Glutamatergic neuron (in vitro differentiated cells): ENCODE measurements at regions not wholly inside any gene's neighbourhood (a gene's known extent, or its start where the extent isn't known, plus 50 kb on each side); places are given as distances from the start of the nearest gene placed in this dataset.
A peak's percentile ranks its signal among the peaks of the same experiment; 100 is the strongest.

Experiments
- DNase-seq: peaks from one replicate; pipeline ENCODE4 v3.0.0; 2022
- H3K27ac Mint-ChIP-seq: one replicate; pipeline ENCODE4 v1.8.0; 2020; ENCODE audit warnings: mild to moderate bottlenecking, mixed read lengths, inconsistent platforms; ENCODE audit not compliant: unreplicated experiment
- H3K27me3 Mint-ChIP-seq: one replicate; pipeline ENCODE4 v1.8.0; 2020; ENCODE audit warnings: mild to moderate bottlenecking, moderate library complexity, mixed read lengths, inconsistent platforms; ENCODE audit not compliant: unreplicated experiment
- H3K36me3 Mint-ChIP-seq: one replicate; pipeline ENCODE4 v1.8.0; 2020; ENCODE audit warnings: mild to moderate bottlenecking, mixed read lengths, inconsistent platforms; ENCODE audit not compliant: unreplicated experiment
- H3K4me1 Mint-ChIP-seq: one replicate; pipeline ENCODE4 v1.8.0; 2020; ENCODE audit warnings: mild to moderate bottlenecking, low read depth, mixed read lengths, inconsistent platforms; ENCODE audit not compliant: unreplicated experiment
- H3K4me3 Mint-ChIP-seq: one replicate; pipeline ENCODE4 v1.8.0; 2020; ENCODE audit warnings: mild to moderate bottlenecking, mixed read lengths, inconsistent platforms; ENCODE audit not compliant: unreplicated experiment
- H3K9me3 Mint-ChIP-seq: one replicate; pipeline ENCODE4 v1.8.0; 2020; ENCODE audit warnings: mild to moderate bottlenecking, moderate library complexity, mixed read lengths, inconsistent platforms; ENCODE audit not compliant: unreplicated experiment
- TF ChIP-seq, protein P1 (sequence below): fragments of 200-600 bp; sonication (generic); IDR thresholded peaks from one replicate; pipeline ENCODE4 v1.5.0; 2021; ENCODE audit not compliant: partially characterized antibody, unreplicated experiment

DNA sequence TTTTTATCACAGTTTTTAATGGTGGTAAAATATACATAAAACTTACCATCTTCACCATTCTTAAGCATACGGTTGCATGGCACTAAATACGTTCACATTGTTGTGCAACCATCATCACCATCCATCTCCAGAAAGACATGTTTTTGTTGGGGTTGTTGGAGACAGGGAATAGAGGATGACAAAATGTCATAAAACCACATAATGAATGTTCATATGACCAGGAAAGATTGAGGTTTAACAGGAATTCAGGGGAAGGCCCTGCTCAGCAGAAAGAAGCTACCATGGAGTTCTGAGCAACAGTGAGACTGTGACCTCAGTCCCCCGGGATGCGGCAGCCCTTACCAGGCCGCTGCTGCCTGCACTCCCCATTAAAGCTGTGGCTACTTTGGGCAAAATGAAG lies 63.9 kb upstream of the TRIM2 start:
- Mint-ChIP-seq H3K27me3 (peaks cover 7% of the 10 kb centered on the region), H3K9me3 (peaks cover 5% of the 10 kb centered on the region), H3K27ac (no peak overlapping the region), H3K4me1 (peaks cover 44% of the 10 kb centered on the region), H3K4me3 (no peak overlapping the region), H3K36me3 (no peaks in the 10 kb centered on the region)
- DNase-seq: peak; percentile 28
- TF ChIP-seq, protein P1, sequence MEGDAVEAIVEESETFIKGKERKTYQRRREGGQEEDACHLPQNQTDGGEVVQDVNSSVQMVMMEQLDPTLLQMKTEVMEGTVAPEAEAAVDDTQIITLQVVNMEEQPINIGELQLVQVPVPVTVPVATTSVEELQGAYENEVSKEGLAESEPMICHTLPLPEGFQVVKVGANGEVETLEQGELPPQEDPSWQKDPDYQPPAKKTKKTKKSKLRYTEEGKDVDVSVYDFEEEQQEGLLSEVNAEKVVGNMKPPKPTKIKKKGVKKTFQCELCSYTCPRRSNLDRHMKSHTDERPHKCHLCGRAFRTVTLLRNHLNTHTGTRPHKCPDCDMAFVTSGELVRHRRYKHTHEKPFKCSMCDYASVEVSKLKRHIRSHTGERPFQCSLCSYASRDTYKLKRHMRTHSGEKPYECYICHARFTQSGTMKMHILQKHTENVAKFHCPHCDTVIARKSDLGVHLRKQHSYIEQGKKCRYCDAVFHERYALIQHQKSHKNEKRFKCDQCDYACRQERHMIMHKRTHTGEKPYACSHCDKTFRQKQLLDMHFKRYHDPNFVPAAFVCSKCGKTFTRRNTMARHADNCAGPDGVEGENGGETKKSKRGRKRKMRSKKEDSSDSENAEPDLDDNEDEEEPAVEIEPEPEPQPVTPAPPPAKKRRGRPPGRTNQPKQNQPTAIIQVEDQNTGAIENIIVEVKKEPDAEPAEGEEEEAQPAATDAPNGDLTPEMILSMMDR: no peak

DNA sequence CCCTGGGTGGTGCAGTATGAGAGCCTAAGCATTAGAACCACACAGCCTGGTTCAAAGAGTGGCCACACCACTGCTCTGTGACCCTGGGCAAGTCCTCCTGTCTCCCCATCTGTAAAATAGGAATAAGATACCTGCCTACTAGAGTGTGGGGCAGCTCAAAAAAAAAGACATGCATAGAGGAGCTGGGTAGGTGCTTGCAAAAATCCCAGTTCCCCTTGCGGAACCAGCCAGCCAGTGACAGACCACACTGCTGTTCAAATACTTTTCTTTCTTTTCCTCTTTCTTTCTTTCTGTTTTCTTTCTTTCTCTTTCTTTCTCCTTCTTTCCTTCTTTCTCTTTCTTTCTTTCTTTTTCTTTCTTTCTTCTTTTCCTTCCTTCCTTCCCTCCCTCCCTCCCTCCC lies 63.0 kb upstream of the TRIM2 start:
- TF ChIP-seq, protein P1: no peak
- Mint-ChIP-seq H3K27me3 (peaks cover 4% of the 10 kb centered on the region), H3K27ac (no peak overlapping the region), H3K4me3 (no peak overlapping the region), H3K9me3 (peaks cover 5% of the 10 kb centered on the region), H3K36me3 (no peaks in the 10 kb centered on the region), H3K4me1 (peaks cover 44% of the 10 kb centered on the region)
- no peak for DNase-seq

DNA sequence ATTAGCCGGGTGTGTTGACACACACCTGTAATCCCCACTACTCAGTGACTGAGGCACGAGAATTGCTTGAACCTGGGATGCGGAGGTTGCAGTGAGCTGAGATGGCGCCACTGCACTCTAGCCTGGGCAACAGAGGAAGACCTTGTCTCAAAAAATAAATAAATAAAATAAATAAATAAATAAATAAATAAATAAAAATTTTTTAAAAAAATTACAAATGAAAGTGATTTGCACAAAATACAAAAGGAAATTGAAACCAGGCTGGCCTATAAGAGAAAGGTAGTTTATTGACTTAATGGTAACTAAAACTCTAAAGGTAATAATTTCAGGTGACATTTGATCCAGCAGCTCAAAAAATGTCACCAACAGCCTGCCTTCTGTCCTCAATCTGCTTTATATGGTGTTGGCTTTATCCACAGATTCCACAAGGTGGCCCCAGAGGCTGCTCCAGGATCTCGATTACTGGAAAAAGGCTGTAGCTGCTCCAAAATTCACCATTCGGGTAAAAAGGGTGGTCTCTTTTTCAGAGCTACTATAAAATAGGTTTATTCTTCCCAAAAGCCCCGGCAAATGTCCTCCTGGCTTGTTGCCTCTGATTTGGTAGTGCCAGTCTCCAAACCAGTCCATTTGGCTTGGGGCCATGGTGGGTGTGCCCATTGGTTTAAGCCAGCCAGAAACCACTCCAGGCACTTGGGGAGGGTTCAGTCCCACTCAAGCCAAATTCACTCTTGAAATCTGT lies 61.4 kb upstream of the TRIM2 start:
- TF ChIP-seq, protein P1: peak; percentile 73
- Mint-ChIP-seq H3K4me3 (no peak overlapping the region), H3K27ac (peak overlapping the region; percentile 97)

DNA sequence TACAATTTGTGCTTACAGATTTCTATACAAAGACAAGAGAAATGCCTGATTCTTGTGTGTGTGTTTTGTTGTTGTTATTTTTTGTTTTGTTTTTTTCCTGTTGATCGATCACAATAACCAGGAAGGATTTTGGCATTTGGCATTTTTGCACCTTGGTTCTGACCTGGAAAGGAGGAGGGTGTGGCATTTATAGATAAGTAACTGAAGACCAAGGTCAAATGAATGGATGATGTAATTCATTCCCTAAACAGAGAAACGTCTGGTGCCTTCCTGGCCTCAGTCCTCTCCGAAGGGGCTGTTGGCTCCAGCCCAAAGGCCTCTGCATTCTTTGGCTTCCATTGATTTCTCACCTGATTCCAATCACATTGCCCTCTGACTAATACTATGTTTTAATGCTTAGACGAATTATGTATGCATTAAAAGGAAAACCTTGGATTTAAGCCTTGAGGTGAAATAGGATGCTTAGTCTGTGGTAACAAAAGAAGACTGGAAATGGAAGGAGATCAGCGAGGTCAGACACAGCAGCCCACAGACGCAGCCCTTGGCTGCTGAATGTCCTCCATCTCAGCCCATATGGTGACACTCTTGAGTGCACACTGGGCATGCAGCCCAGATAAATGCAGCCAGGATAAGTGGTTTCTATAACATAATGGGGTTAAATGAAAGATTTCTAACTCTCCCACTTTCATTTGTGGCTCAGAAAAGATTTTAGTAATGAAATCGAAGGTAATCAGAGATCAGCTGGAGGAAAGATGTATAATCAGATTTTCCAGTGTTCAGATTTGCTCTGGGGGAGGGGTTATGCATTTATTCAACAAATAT lies 60.5 kb upstream of the TRIM2 start:
- H3K4me1 Mint-ChIP-seq: peaks cover 33% of the 10 kb centered on the region
- H3K4me3 Mint-ChIP-seq: peak overlapping the region; percentile 39
- peak overlapping the region; percentile 97 for H3K27ac Mint-ChIP-seq
- peaks cover 7% of the 10 kb centered on the region for H3K9me3 Mint-ChIP-seq
- no peaks in the 10 kb centered on the region for H3K36me3 Mint-ChIP-seq
- TF ChIP-seq, protein P1: no peak
- peaks cover 3% of the 10 kb centered on the region for H3K27me3 Mint-ChIP-seq
- DNase-seq: peak; percentile 27

More for the DNA sequence above, 61.4 kb upstream of the TRIM2 start:
- no peaks in the 10 kb centered on the region for H3K36me3 Mint-ChIP-seq
- H3K4me1 Mint-ChIP-seq: peaks cover 37% of the 10 kb centered on the region
- peaks cover 4% of the 10 kb centered on the region for H3K27me3 Mint-ChIP-seq
- DNase-seq: peak; percentile 72
- peaks cover 5% of the 10 kb centered on the region for H3K9me3 Mint-ChIP-seq

DNA sequence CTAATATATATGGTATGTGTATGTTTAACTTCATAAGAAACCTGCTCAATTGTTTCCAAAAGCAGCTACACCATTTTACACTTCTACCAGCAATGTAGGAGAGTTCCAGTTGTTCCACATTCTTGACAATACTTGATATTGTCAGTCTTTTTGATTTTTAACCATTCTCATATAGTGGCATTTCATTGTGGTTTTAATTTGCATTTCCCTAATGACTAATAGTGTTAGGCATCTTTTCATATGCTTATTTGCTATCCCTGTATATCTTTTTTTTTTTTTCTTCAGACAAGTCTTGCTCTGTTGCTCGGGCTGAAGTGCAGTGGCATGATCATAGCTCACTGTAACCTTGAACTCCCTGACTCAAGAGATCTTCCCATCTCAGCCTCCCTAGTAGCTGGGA lies 58.2 kb upstream of the TRIM2 start:
- Mint-ChIP-seq H3K9me3 (peaks cover 7% of the 10 kb centered on the region), H3K4me1 (peaks cover 23% of the 10 kb centered on the region), H3K27ac (no peak overlapping the region), H3K36me3 (no peaks in the 10 kb centered on the region), H3K27me3 (peaks cover 3% of the 10 kb centered on the region), H3K4me3 (no peak overlapping the region)
- no peak for DNase-seq
- TF ChIP-seq, protein P1: no peak
